ENCODE measurements at regions not wholly inside any gene's neighbourhood (a gene's known extent, or its start where the extent isn't known, plus 50 kb on each side); places are given as distances from the start of the nearest gene placed in this dataset.

GRCh38 chr1:47693115-47693514, 255.3 kb downstream of the FOXD2 start:
- no peak overlapping the region for H3K4me2 ChIP-seq (ENCODE audit: unreplicated experiment)
- TF ChIP-seq EZH2 (IDR thresholded peaks at IDR 0.05; ENCODE audit: insufficient read depth, poor library complexity, severe bottlenecking) (no peak), EZH2phosphoT487 (IDR thresholded peaks at IDR 0.05; ENCODE audit: insufficient read depth, low read depth) (no peak)
- no peak overlapping the region for H3K27ac ChIP-seq
- H4K20me1 ChIP-seq (ENCODE audit: insufficient read depth): no peaks in the 10 kb centered on the region
- no peaks in the 10 kb centered on the region for H3F3A ChIP-seq (ENCODE audit: insufficient read depth)
- no peak overlapping the region for H3K4me3 ChIP-seq
- no peak for DNase-seq
- no peaks in the 10 kb centered on the region for H3K4me1 ChIP-seq (ENCODE audit: insufficient read depth)
- in situ Hi-C loops (cut with MboI): no loop called here
- H3K36me3 ChIP-seq (ENCODE audit: low read depth): no peaks in the 10 kb centered on the region
- no peak overlapping the region for H3K9ac ChIP-seq
- 73 to 79% methylated on average over 8 of the region's 8 CpGs for WGBS, 2 experiments (ENCODE audit: low coverage in 1 of 2, low lambda C conversion rate in 2 of 2, missing lambda C conversion rate in 2 of 2)
- H3K79me2 ChIP-seq (ENCODE audit: insufficient read depth): no peaks in the 10 kb centered on the region
- H3K9me3 ChIP-seq (ENCODE audit: low read depth): no peaks in the 10 kb centered on the region
- H3K27me3 ChIP-seq (replicated peaks; ENCODE audit: insufficient read depth): peaks cover 4% of the 10 kb centered on the region; the same call in 1 of the 2 replicates
- H3K9me2 ChIP-seq (ENCODE audit: insufficient read depth): no peaks in the 10 kb centered on the region
- H2AFZ ChIP-seq: no peak overlapping the region

- no peak overlapping the region for H3K4me2 ChIP-seq (ENCODE audit: unreplicated experiment)
- WGBS, 2 experiments (ENCODE audit: low coverage in 1 of 2, low lambda C conversion rate in 2 of 2, missing lambda C conversion rate in 2 of 2): 62 to 69% methylated on average over 11 to 13 of the region's 14 CpGs
- no peak overlapping the region for H3K27ac ChIP-seq
- H3K9ac ChIP-seq: no peak overlapping the region
- no peak for DNase-seq
- H3K27me3 ChIP-seq (replicated peaks; ENCODE audit: insufficient read depth): peaks cover 4% of the 10 kb centered on the region; the same call in 1 of the 2 replicates
- no peaks in the 10 kb centered on the region for H3K79me2 ChIP-seq (ENCODE audit: insufficient read depth)
- H2AFZ ChIP-seq: no peak overlapping the region
- no peaks in the 10 kb centered on the region for H3F3A ChIP-seq (ENCODE audit: insufficient read depth)
- no peaks in the 10 kb centered on the region for H4K20me1 ChIP-seq (ENCODE audit: insufficient read depth)
- no peaks in the 10 kb centered on the region for H3K36me3 ChIP-seq (ENCODE audit: low read depth)
- H3K4me1 ChIP-seq (ENCODE audit: insufficient read depth): no peaks in the 10 kb centered on the region
- H3K4me3 ChIP-seq: no peak overlapping the region
- H3K9me2 ChIP-seq (ENCODE audit: insufficient read depth): no peaks in the 10 kb centered on the region
- TF ChIP-seq EZH2 (IDR thresholded peaks at IDR 0.05; ENCODE audit: insufficient read depth, poor library complexity, severe bottlenecking) (no peak), EZH2phosphoT487 (IDR thresholded peaks at IDR 0.05; ENCODE audit: insufficient read depth, low read depth) (no peak)
- H3K9me3 ChIP-seq (ENCODE audit: low read depth): no peaks in the 10 kb centered on the region
- in situ Hi-C loops (cut with MboI): no loop called here
Measured at GRCh38 chr1:47694011-47694890, 256.4 kb downstream of the FOXD2 start.

- Histone ChIP-seq H3K27me3 (replicated peaks; ENCODE audit: insufficient read depth) (peaks cover 4% of the 10 kb centered on the region; the same call in 1 of the 2 replicates), H3K27ac (no peak overlapping the region), H3K36me3 (ENCODE audit: low read depth) (no peaks in the 10 kb centered on the region), H3K4me2 (ENCODE audit: unreplicated experiment) (no peak overlapping the region), H3K9ac (no peak overlapping the region), H3K79me2 (ENCODE audit: insufficient read depth) (no peaks in the 10 kb centered on the region), H3F3A (ENCODE audit: insufficient read depth) (no peaks in the 10 kb centered on the region), H3K9me2 (ENCODE audit: insufficient read depth) (no peaks in the 10 kb centered on the region), H2AFZ (no peak overlapping the region), H3K9me3 (ENCODE audit: low read depth) (no peaks in the 10 kb centered on the region), H3K4me1 (ENCODE audit: insufficient read depth) (no peaks in the 10 kb centered on the region), H4K20me1 (ENCODE audit: insufficient read depth) (no peaks in the 10 kb centered on the region), H3K4me3 (no peak overlapping the region)
- TF ChIP-seq EZH2phosphoT487 (IDR thresholded peaks at IDR 0.05; ENCODE audit: insufficient read depth, low read depth) (no peak), EZH2 (IDR thresholded peaks at IDR 0.05; ENCODE audit: insufficient read depth, poor library complexity, severe bottlenecking) (no peak)
- in situ Hi-C loops (cut with MboI): no loop called here
- WGBS, 2 experiments (ENCODE audit: low coverage in 1 of 2, low lambda C conversion rate in 2 of 2, missing lambda C conversion rate in 2 of 2): 43 to 47% methylated on average over 1 of the region's 1 CpG
- no peak for DNase-seq
Measured at GRCh38 chr1:47696404-47696736, 258.5 kb downstream of the FOXD2 start.

- in situ Hi-C loops (cut with MboI): no loop called here
- no peaks in the 10 kb centered on the region for H3K36me3 ChIP-seq (ENCODE audit: low read depth)
Measured at GRCh38 chr1:47696737-47697441, 259.0 kb downstream of the FOXD2 start.

More at GRCh38 chr1:47696737-47697441, 259.0 kb downstream of the FOXD2 start:
- Histone ChIP-seq H2AFZ (no peak overlapping the region), H4K20me1 (ENCODE audit: insufficient read depth) (no peaks in the 10 kb centered on the region), H3K9me3 (ENCODE audit: low read depth) (no peaks in the 10 kb centered on the region), H3K9ac (no peak overlapping the region), H3K79me2 (ENCODE audit: insufficient read depth) (no peaks in the 10 kb centered on the region), H3K27ac (no peak overlapping the region), H3K4me1 (ENCODE audit: insufficient read depth) (no peaks in the 10 kb centered on the region), H3F3A (ENCODE audit: insufficient read depth) (no peaks in the 10 kb centered on the region), H3K4me3 (no peak overlapping the region), H3K4me2 (ENCODE audit: unreplicated experiment) (no peak overlapping the region), H3K9me2 (ENCODE audit: insufficient read depth) (no peaks in the 10 kb centered on the region), H3K27me3 (replicated peaks; ENCODE audit: insufficient read depth) (peaks cover 4% of the 10 kb centered on the region; the same call in 1 of the 2 replicates)
- TF ChIP-seq EZH2 (IDR thresholded peaks at IDR 0.05; ENCODE audit: insufficient read depth, poor library complexity, severe bottlenecking) (no peak), EZH2phosphoT487 (IDR thresholded peaks at IDR 0.05; ENCODE audit: insufficient read depth, low read depth) (no peak)
- no peak for DNase-seq
- 54 to 66% methylated on average over 6 of the region's 6 CpGs for WGBS, 2 experiments (ENCODE audit: low coverage in 1 of 2, low lambda C conversion rate in 2 of 2, missing lambda C conversion rate in 2 of 2)
